ENCODE measurements at regions not wholly inside any gene's neighbourhood (a gene's known extent, or its start where the extent isn't known, plus 50 kb on each side); places are given as distances from the start of the nearest gene placed in this dataset.
"Not testable (repeated sequence)": the region's sequence is repeated elsewhere in the genome, so short reads cannot be mapped to it uniquely, and the experiment has no call there.

GRCh38 chr7:68893411-68893810 lies 704.9 kb upstream of the AUTS2 start:
- Mint-ChIP-seq H3K27me3 (no peaks in the 10 kb centered on the region), H3K27ac (no peak overlapping the region), H3K4me1 (no peaks in the 10 kb centered on the region), H3K36me3 (no peaks in the 10 kb centered on the region), H3K9me3 (peaks cover 15 to 19% (median 18%) of the 10 kb centered on the region in 3 donors), H3K4me3 (no peak overlapping the region)
- WGBS (ENCODE audit: insufficient coverage), result 17% methylated on average over 2 of the region's 4 CpGs
- Histone ChIP-seq H3K9me3 (no peaks in the 10 kb centered on the region), H3K4me3 (ENCODE audit: control insufficient read depth in 1 of 2, extremely low read depth in 1 of 2, low read length in 1 of 2) (no peak overlapping the region), H3K4me1 (ENCODE audit: control insufficient read depth in 1 of 2, extremely low read depth in 1 of 2, insufficient read depth in 2 of 2, low read length in 2 of 2) (no peaks in the 10 kb centered on the region), H3K27me3 (replicated peaks in 1 of 2; ENCODE audit: control insufficient read depth in 2 of 2, extremely low read depth in 1 of 2, insufficient read depth in 2 of 2, low read length in 1 of 2) (no peaks in the 10 kb centered on the region), H3K36me3 (ENCODE audit: control insufficient read depth in 2 of 2, extremely low read depth in 1 of 2, insufficient read depth in 1 of 2, low read length in 1 of 2) (no peaks in the 10 kb centered on the region), H3K27ac (ENCODE audit: low read length) (no peak overlapping the region)
- no peak for DNase-seq
- ATAC-seq (replicated peaks in 1 of 4), result no peak
- ChIA-PET CTCF (no interaction called here), POLR2A (no interaction called here)

DNA sequence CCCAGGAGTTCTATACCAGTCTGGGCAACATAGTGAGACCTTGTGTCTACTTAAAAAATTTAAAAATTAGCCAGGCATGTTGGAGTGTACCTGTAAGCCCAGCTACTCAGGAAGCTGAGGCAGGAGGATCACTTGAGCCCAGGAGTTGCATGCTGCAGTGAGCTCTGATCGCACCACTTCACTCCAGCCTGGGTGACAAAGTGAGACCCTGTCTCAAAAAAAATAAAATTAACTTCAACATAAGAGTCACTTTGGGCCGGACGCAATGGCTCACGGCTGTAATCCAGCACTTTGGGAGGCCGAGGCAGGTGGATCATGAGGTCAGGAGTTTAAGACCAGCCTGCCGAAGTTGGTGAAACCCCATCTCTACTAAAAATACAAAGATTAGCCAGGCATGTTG lies 699.1 kb upstream of the AUTS2 start:
- H3K4me3 Mint-ChIP-seq; POLR2A ChIA-PET; H3K4me3 ChIP-seq (ENCODE audit: control insufficient read depth in 1 of 2, extremely low read depth in 1 of 2, low read length in 1 of 2); H3K27ac Mint-ChIP-seq; H3K27me3 Mint-ChIP-seq; H3K4me1 Mint-ChIP-seq; H3K27me3 ChIP-seq (replicated peaks in 1 of 2; ENCODE audit: control insufficient read depth in 2 of 2, extremely low read depth in 1 of 2, insufficient read depth in 2 of 2, low read length in 1 of 2); H3K9me3 ChIP-seq; H3K36me3 Mint-ChIP-seq; DNase-seq; H3K27ac ChIP-seq (ENCODE audit: low read length); H3K4me1 ChIP-seq (ENCODE audit: control insufficient read depth in 1 of 2, extremely low read depth in 1 of 2, insufficient read depth in 2 of 2, low read length in 2 of 2); H3K36me3 ChIP-seq (ENCODE audit: control insufficient read depth in 2 of 2, extremely low read depth in 1 of 2, insufficient read depth in 1 of 2, low read length in 1 of 2); CTCF ChIA-PET; ATAC-seq (replicated peaks in 1 of 4): not testable (repeated sequence)
- peaks cover 9 to 22% (median 16%) of the 10 kb centered on the region in 3 donors for H3K9me3 Mint-ChIP-seq
- 94% methylated on average over 4 of the region's 6 CpGs for WGBS (ENCODE audit: insufficient coverage)

- no peak for DNase-seq
- H3K9me3 Mint-ChIP-seq, result peaks cover 10 to 16% (median 15%) of the 10 kb centered on the region in 3 donors
- H3K4me1 ChIP-seq (ENCODE audit: control insufficient read depth in 1 of 2, extremely low read depth in 1 of 2, insufficient read depth in 2 of 2, low read length in 2 of 2), result no peaks in the 10 kb centered on the region
- no peak for ATAC-seq (replicated peaks in 1 of 4)
- H3K27ac Mint-ChIP-seq, result no peak overlapping the region
- no peaks in the 10 kb centered on the region for H3K4me1 Mint-ChIP-seq
- no peak overlapping the region for H3K4me3 ChIP-seq (ENCODE audit: control insufficient read depth in 1 of 2, extremely low read depth in 1 of 2, low read length in 1 of 2)
- ChIA-PET POLR2A (no interaction called here), CTCF (no interaction called here)
- no peaks in the 10 kb centered on the region for H3K27me3 ChIP-seq (replicated peaks in 1 of 2; ENCODE audit: control insufficient read depth in 2 of 2, extremely low read depth in 1 of 2, insufficient read depth in 2 of 2, low read length in 1 of 2)
- no peaks in the 10 kb centered on the region for H3K9me3 ChIP-seq
- H3K36me3 ChIP-seq (ENCODE audit: control insufficient read depth in 2 of 2, extremely low read depth in 1 of 2, insufficient read depth in 1 of 2, low read length in 1 of 2), result no peaks in the 10 kb centered on the region
- 75% methylated on average over 2 of the region's 9 CpGs for WGBS (ENCODE audit: insufficient coverage)
- no peak overlapping the region for H3K4me3 Mint-ChIP-seq
- no peaks in the 10 kb centered on the region for H3K27me3 Mint-ChIP-seq
- no peak overlapping the region for H3K27ac ChIP-seq (ENCODE audit: low read length)
- no peaks in the 10 kb centered on the region for H3K36me3 Mint-ChIP-seq
Measured at GRCh38 chr7:68900096-68900495, 698.2 kb upstream of the AUTS2 start.

- Mint-ChIP-seq H3K27ac (no peak overlapping the region), H3K4me1 (no peaks in the 10 kb centered on the region), H3K27me3 (peaks cover 0 to 4% of the 10 kb centered on the region in 2 donors), H3K36me3 (no peaks in the 10 kb centered on the region), H3K4me3 (no peak overlapping the region), H3K9me3 (peaks cover 6 to 16% (median 13%) of the 10 kb centered on the region in 3 donors)
- POLR2A ChIA-PET, result no interaction called here
- no CpG with 5 or more reads among the region's 3 CpGs for WGBS (ENCODE audit: insufficient coverage)
- no peaks in the 10 kb centered on the region for H3K9me3 ChIP-seq
- no peak overlapping the region for H3K4me3 ChIP-seq (ENCODE audit: control insufficient read depth in 1 of 2, extremely low read depth in 1 of 2, low read length in 1 of 2)
- ATAC-seq (replicated peaks in 1 of 4) (no peak), DNase-seq (no peak)
- no peaks in the 10 kb centered on the region for H3K4me1 ChIP-seq (ENCODE audit: control insufficient read depth in 1 of 2, extremely low read depth in 1 of 2, insufficient read depth in 2 of 2, low read length in 2 of 2)
- CTCF ChIA-PET, result interaction anchor here in 1 of 2 donors (0.6 kb wide), 1 partner anchor 675 kb away, joined by 4 read pairs; no protein-coding TSS in a partner anchor
- H3K27me3 ChIP-seq (replicated peaks in 1 of 2; ENCODE audit: control insufficient read depth in 2 of 2, extremely low read depth in 1 of 2, insufficient read depth in 2 of 2, low read length in 1 of 2), result no peaks in the 10 kb centered on the region
- no peak overlapping the region for H3K27ac ChIP-seq (ENCODE audit: low read length)
- H3K36me3 ChIP-seq (ENCODE audit: control insufficient read depth in 2 of 2, extremely low read depth in 1 of 2, insufficient read depth in 1 of 2, low read length in 1 of 2), result no peaks in the 10 kb centered on the region
Measured at GRCh38 chr7:68904630-68905029, 693.6 kb upstream of the AUTS2 start.

DNA sequence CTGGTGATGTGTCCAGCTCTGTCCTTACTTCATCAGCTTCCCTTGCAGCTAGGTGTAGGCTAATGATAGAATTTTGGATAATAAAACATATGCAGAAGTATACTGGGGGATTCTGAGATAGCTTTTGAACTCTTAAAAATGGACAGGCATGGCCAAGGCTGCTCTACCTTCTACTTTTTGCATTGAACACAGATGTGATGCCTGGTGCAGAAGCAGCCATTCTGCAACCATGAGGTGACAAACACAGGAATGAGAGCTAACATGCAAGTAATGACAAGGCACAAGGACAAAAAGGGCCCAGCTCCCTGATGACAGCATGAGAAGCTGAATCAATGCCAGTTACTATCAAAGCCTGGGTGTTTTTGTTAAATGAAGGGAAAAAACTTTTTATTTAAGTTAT lies 686.5 kb upstream of the AUTS2 start:
- Histone ChIP-seq H3K27me3 (replicated peaks in 1 of 2; ENCODE audit: control insufficient read depth in 2 of 2, extremely low read depth in 1 of 2, insufficient read depth in 2 of 2, low read length in 1 of 2) (no peaks in the 10 kb centered on the region), H3K36me3 (ENCODE audit: control insufficient read depth in 2 of 2, extremely low read depth in 1 of 2, insufficient read depth in 1 of 2, low read length in 1 of 2) (no peaks in the 10 kb centered on the region), H3K4me1 (ENCODE audit: control insufficient read depth in 1 of 2, extremely low read depth in 1 of 2, insufficient read depth in 2 of 2, low read length in 2 of 2) (no peaks in the 10 kb centered on the region), H3K27ac (ENCODE audit: low read length) (no peak overlapping the region), H3K4me3 (ENCODE audit: control insufficient read depth in 1 of 2, extremely low read depth in 1 of 2, low read length in 1 of 2) (no peak overlapping the region), H3K9me3 (no peaks in the 10 kb centered on the region)
- Mint-ChIP-seq H3K27me3 (peaks cover 0 to 1% of the 10 kb centered on the region in 2 donors), H3K4me1 (no peaks in the 10 kb centered on the region), H3K4me3 (no peak overlapping the region), H3K36me3 (no peaks in the 10 kb centered on the region), H3K9me3 (peaks cover 8 to 22% (median 12%) of the 10 kb centered on the region in 3 donors), H3K27ac (no peak overlapping the region)
- no peak for DNase-seq
- POLR2A ChIA-PET, result no interaction called here
- CTCF ChIA-PET, result no interaction called here
- no peak for ATAC-seq (replicated peaks in 1 of 4)

- H3K36me3 ChIP-seq (ENCODE audit: control insufficient read depth in 2 of 2, extremely low read depth in 1 of 2, insufficient read depth in 1 of 2, low read length in 1 of 2), result no peaks in the 10 kb centered on the region
- ChIA-PET CTCF (no interaction called here), POLR2A (no interaction called here)
- no peaks in the 10 kb centered on the region for H3K27me3 Mint-ChIP-seq
- no CpG with 5 or more reads among the region's 3 CpGs for WGBS (ENCODE audit: insufficient coverage)
- no peak overlapping the region for H3K4me3 Mint-ChIP-seq
- H3K27ac Mint-ChIP-seq, result no peak overlapping the region
- H3K36me3 Mint-ChIP-seq, result no peaks in the 10 kb centered on the region
- ATAC-seq (replicated peaks in 1 of 4) (no peak), DNase-seq (no peak)
- H3K4me1 Mint-ChIP-seq, result no peaks in the 10 kb centered on the region
- H3K9me3 Mint-ChIP-seq, result peaks cover 13 to 27% (median 19%) of the 10 kb centered on the region in 3 donors
- H3K9me3 ChIP-seq, result no peaks in the 10 kb centered on the region
- no peaks in the 10 kb centered on the region for H3K27me3 ChIP-seq (replicated peaks in 1 of 2; ENCODE audit: control insufficient read depth in 2 of 2, extremely low read depth in 1 of 2, insufficient read depth in 2 of 2, low read length in 1 of 2)
- no peaks in the 10 kb centered on the region for H3K4me1 ChIP-seq (ENCODE audit: control insufficient read depth in 1 of 2, extremely low read depth in 1 of 2, insufficient read depth in 2 of 2, low read length in 2 of 2)
- H3K27ac ChIP-seq (ENCODE audit: low read length), result no peak overlapping the region
- H3K4me3 ChIP-seq (ENCODE audit: control insufficient read depth in 1 of 2, extremely low read depth in 1 of 2, low read length in 1 of 2), result no peak overlapping the region
Measured at GRCh38 chr7:68914006-68914405, 684.3 kb upstream of the AUTS2 start.

DNA sequence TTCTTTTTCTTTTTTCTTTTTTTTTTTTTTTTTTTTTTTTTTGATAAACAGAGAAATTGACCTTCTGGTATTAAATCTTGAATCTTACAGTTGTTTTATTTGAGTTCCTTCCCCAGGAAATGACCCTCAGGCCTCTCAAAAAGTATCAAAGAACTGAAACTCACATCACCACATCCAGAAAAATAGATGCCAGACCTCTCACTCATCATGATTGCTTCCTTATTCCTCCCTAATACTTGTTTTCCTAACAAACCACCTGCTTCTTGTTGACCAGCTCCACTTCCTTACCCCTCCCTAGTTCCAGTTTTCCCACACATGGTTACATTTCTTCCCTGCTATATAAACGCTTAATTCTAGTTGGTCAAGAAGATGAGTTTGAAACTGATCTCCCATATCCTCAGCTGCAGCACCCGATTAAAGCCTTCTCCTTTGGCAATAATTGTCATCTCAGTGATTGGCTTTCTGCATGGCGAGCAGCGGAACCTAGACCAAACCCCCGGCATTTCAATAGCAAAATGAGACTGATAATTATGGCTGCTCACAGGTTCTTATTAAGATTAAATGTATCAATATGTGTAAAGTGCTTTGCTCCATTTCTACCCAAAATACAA lies 681.1 kb upstream of the AUTS2 start:
- peaks cover 20 to 32% (median 31%) of the 10 kb centered on the region in 3 donors for H3K9me3 Mint-ChIP-seq
- H3K27me3 Mint-ChIP-seq, result no peaks in the 10 kb centered on the region
- H3K4me3 ChIP-seq (ENCODE audit: control insufficient read depth in 1 of 2, extremely low read depth in 1 of 2, low read length in 1 of 2), result no peak overlapping the region
- no peaks in the 10 kb centered on the region for H3K27me3 ChIP-seq (replicated peaks in 1 of 2; ENCODE audit: control insufficient read depth in 2 of 2, extremely low read depth in 1 of 2, insufficient read depth in 2 of 2, low read length in 1 of 2)
- CTCF ChIA-PET, result no interaction called here
- H3K36me3 ChIP-seq (ENCODE audit: control insufficient read depth in 2 of 2, extremely low read depth in 1 of 2, insufficient read depth in 1 of 2, low read length in 1 of 2), result no peaks in the 10 kb centered on the region
- DNase-seq, result no peak
- H3K27ac Mint-ChIP-seq, result no peak overlapping the region
- no peaks in the 10 kb centered on the region for H3K36me3 Mint-ChIP-seq
- H3K27ac ChIP-seq (ENCODE audit: low read length), result no peak overlapping the region
- POLR2A ChIA-PET, result no interaction called here
- no peak for ATAC-seq (replicated peaks in 1 of 4)
- no peaks in the 10 kb centered on the region for H3K4me1 Mint-ChIP-seq
- no peaks in the 10 kb centered on the region for H3K4me1 ChIP-seq (ENCODE audit: control insufficient read depth in 1 of 2, extremely low read depth in 1 of 2, insufficient read depth in 2 of 2, low read length in 2 of 2)
- H3K4me3 Mint-ChIP-seq, result no peak overlapping the region
- no CpG with 5 or more reads among the region's 5 CpGs for WGBS (ENCODE audit: insufficient coverage)
- peaks cover 4% of the 10 kb centered on the region for H3K9me3 ChIP-seq
